GM10248 (cell line): ENCODE measurements at regions not wholly inside any gene's neighbourhood (a gene's known extent, or its start where the extent isn't known, plus 50 kb on each side); places are given as distances from the start of the nearest gene placed in this dataset.

Experiments
- CTCF ChIA-PET: fragments of 300-600 bp; sonication (Branson Sonifier 250); formaldehyde crosslinking; extraction: SDS; loops from one replicate; lab custom pipeline; 2021; ENCODE audit warnings: antibody characterized with exemption; lab: Yijun Ruan, JAX
- POLR2A ChIA-PET: fragments of 350-650 bp; sonication (Branson Sonifier 250); formaldehyde crosslinking; extraction: SDS; loops from one replicate; lab custom pipeline; 2020; ENCODE audit warnings: antibody characterized with exemption; lab: Yijun Ruan, JAX
- DNase-seq: peaks from one replicate; pipeline ENCODE4 v3.0.0; 2012; ENCODE audit errors: extremely low spot score
- TF ChIP-seq, protein P1 (sequence below): IDR thresholded peaks from 2 replicates; pipeline ENCODE4 v1.5.1; 2012; ENCODE audit warnings: mild to moderate bottlenecking, low read depth; ENCODE audit errors: extremely low read depth, missing control alignments, control extremely low read depth

DNA sequence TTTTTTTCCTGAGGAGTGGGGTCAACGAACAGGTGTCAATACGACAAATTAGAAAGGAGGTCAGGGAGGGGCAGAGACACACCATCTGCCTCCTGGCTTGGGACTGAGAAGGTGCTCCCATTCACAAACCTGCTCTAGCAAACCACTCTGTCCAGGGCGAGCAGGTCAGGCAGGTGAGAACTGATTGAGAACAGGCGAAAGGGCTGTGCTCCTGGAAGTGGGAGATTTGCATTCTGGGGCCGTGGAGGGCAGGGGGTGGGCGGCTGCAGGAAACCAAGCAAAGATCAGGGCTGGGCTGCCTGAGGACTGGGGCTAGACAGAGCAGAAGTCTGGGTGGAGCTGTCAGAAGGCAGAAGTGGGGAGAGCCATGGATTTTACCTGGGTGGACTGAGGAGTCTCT is 98.9 kb upstream of the NLRP1 start:
- no peak for DNase-seq
- POLR2A ChIA-PET = no interaction called here
- CTCF ChIA-PET = no interaction called here
- TF ChIP-seq, protein P1, sequence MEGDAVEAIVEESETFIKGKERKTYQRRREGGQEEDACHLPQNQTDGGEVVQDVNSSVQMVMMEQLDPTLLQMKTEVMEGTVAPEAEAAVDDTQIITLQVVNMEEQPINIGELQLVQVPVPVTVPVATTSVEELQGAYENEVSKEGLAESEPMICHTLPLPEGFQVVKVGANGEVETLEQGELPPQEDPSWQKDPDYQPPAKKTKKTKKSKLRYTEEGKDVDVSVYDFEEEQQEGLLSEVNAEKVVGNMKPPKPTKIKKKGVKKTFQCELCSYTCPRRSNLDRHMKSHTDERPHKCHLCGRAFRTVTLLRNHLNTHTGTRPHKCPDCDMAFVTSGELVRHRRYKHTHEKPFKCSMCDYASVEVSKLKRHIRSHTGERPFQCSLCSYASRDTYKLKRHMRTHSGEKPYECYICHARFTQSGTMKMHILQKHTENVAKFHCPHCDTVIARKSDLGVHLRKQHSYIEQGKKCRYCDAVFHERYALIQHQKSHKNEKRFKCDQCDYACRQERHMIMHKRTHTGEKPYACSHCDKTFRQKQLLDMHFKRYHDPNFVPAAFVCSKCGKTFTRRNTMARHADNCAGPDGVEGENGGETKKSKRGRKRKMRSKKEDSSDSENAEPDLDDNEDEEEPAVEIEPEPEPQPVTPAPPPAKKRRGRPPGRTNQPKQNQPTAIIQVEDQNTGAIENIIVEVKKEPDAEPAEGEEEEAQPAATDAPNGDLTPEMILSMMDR = no peak

DNA sequence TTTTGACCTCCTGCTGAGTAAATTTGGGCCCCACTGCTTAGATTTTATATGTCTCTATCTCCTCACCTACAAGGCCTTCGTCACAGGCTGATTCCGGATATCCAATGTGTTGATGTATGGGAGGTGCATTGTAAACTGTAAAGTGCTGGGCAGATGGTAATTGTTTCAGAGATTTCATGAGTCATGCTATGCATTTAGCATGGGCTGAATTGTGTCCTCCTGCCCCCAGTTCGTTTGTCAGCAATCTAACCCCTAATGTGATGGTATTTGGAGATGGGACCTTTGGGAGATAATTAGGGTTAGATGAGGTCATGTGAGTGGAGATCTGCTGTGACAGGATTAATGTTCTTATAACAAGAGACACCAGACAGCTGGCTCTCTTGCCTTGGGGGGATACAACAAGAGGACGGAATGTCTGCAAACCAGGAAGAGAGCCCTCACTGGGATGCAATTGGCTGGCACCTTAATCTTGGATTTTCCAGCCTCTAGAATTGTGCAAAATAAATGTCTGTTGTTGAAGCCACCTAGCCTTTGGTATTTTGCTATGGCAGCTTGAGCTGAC is 101.8 kb upstream of the NLRP1 start:
- CTCF ChIA-PET = interaction anchor here (1.0 to 2.6 kb wide), 3 partner anchors 10 to 21 kb away, joined by 3 to 8 read pairs (median 3); no protein-coding TSS in a partner anchor
- POLR2A ChIA-PET = no interaction called here
- no peak for DNase-seq
- TF ChIP-seq, protein P1 = no peak

GRCh38 chr17:5687646-5688045 is 103.3 kb upstream of the NLRP1 start:
- no peak for DNase-seq
- TF ChIP-seq, protein P1 = no peak
- POLR2A ChIA-PET = no interaction called here
- CTCF ChIA-PET = interaction anchor here (0.6 to 2.6 kb wide), 3 partner anchors 10 to 19 kb away, joined by 3 to 8 read pairs (median 4); no protein-coding TSS in a partner anchor

GRCh38 chr17:5693821-5694220 is 109.5 kb upstream of the NLRP1 start:
- no peak for DNase-seq
- ChIA-PET CTCF (interaction anchor here (2.6 kb wide), 1 partner anchor 12 kb away, joined by 10 read pairs; no protein-coding TSS in a partner anchor), POLR2A (no interaction called here)
- TF ChIP-seq, protein P1 = no peak

GRCh38 chr17:5694551-5694950 is 110.2 kb upstream of the NLRP1 start:
- no peak for DNase-seq
- ChIA-PET CTCF (interaction anchor here (2.6 kb wide), 1 partner anchor 11 kb away, joined by 10 read pairs; no protein-coding TSS in a partner anchor), POLR2A (no interaction called here)
- TF ChIP-seq, protein P1 = no peak

DNA sequence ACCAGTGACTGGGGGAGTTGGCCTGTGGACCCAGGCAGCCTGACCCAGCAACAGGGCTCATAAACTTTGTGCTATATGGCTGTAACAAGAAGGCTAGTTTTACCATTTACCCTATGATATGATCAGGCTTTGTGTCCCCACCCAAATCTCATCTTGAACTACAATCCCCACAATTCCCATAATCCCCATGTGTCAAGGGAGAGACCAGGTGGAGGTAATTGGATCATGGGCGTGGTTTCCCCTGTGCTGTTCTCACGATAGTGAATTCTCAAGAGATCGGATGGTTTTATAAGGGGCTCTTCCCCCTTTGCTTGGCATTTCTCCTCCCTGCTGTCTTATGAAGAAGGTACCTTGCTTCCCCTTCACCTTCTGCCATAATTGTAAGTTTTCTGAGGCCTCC is 111.2 kb upstream of the NLRP1 start:
- no peak for DNase-seq
- ChIA-PET CTCF (interaction anchor here (2.6 kb wide), 1 partner anchor 10 kb away, joined by 10 read pairs; no protein-coding TSS in a partner anchor), POLR2A (no interaction called here)
- TF ChIP-seq, protein P1 = no peak
